ENCODE measurements at regions not wholly inside any gene's neighbourhood (a gene's known extent, or its start where the extent isn't known, plus 50 kb on each side); places are given as distances from the start of the nearest gene placed in this dataset.

- DNase-seq (ENCODE audit: low read depth, low spot score) (no peak), ATAC-seq (no peak)
- Histone ChIP-seq H3K4me3 (replicated peaks in 1 of 2; ENCODE audit: low read depth in 1 of 2, low read length in 2 of 2) (no peak overlapping the region), H3K79me2 (ENCODE audit: insufficient read depth, low read length) (no peaks in the 10 kb centered on the region), H3K4me2 (ENCODE audit: low read length) (no peak overlapping the region), H3K27me3 (ENCODE audit: insufficient read depth, low read length) (no peaks in the 10 kb centered on the region), H3K9me2 (ENCODE audit: insufficient read depth) (peaks cover 3% of the 10 kb centered on the region; the same call in 1 of the 2 replicates), H2AFZ (ENCODE audit: low read depth, low read length, poor library complexity, severe bottlenecking) (no peak overlapping the region), H3K9ac (ENCODE audit: low read length) (no peak overlapping the region), H3K9me3 (ENCODE audit: control insufficient read depth in 1 of 2, insufficient read depth in 1 of 2, low read depth in 1 of 2, low read length in 2 of 2) (no peaks in the 10 kb centered on the region), H3K4me1 (ENCODE audit: control insufficient read depth in 1 of 2, insufficient read depth in 2 of 2, low read length in 2 of 2) (no peaks in the 10 kb centered on the region), H3K27ac (ENCODE audit: low read depth, low read length) (no peak overlapping the region), H3K36me3 (ENCODE audit: control insufficient read depth in 1 of 2, insufficient read depth in 2 of 2, low read length in 2 of 2) (no peaks in the 10 kb centered on the region), H4K20me1 (ENCODE audit: insufficient read depth) (no peaks in the 10 kb centered on the region)
- BruUV-seq (replicated peaks) = no TSS peak
- TF ChIP-seq REST (IDR thresholded peaks at IDR 0.05; ENCODE audit: low read depth) (no peak), SIN3A (IDR thresholded peaks at IDR 0.05; ENCODE audit: low read depth) (no peak), FOSL1 (IDR thresholded peaks at IDR 0.05; ENCODE audit: low read depth) (no peak), ZNF274 (IDR thresholded peaks at IDR 0.05; ENCODE audit: low read depth, low read length) (no peak), JUND (IDR thresholded peaks at IDR 0.05) (no peak), EGR1 (IDR thresholded peaks at IDR 0.05; ENCODE audit: low read depth) (no peak), SRF (IDR thresholded peaks at IDR 0.05; ENCODE audit: low read depth) (no peak), YY1 (IDR thresholded peaks at IDR 0.05; ENCODE audit: extremely low read depth, insufficient replicate concordance, low read depth, low read length) (no peak)
- TF ChIP-seq, protein P1, sequence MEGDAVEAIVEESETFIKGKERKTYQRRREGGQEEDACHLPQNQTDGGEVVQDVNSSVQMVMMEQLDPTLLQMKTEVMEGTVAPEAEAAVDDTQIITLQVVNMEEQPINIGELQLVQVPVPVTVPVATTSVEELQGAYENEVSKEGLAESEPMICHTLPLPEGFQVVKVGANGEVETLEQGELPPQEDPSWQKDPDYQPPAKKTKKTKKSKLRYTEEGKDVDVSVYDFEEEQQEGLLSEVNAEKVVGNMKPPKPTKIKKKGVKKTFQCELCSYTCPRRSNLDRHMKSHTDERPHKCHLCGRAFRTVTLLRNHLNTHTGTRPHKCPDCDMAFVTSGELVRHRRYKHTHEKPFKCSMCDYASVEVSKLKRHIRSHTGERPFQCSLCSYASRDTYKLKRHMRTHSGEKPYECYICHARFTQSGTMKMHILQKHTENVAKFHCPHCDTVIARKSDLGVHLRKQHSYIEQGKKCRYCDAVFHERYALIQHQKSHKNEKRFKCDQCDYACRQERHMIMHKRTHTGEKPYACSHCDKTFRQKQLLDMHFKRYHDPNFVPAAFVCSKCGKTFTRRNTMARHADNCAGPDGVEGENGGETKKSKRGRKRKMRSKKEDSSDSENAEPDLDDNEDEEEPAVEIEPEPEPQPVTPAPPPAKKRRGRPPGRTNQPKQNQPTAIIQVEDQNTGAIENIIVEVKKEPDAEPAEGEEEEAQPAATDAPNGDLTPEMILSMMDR (IDR thresholded peaks at IDR 0.05 in 2 of 3, conservative IDR thresholded peaks at IDR 0.05 in 1 of 3; ENCODE audit: borderline replicate concordance in 1 of 3, insufficient read depth in 1 of 3, low read depth in 2 of 3, low read length in 2 of 3) = no peak
- TF ChIP-seq, protein P2, sequence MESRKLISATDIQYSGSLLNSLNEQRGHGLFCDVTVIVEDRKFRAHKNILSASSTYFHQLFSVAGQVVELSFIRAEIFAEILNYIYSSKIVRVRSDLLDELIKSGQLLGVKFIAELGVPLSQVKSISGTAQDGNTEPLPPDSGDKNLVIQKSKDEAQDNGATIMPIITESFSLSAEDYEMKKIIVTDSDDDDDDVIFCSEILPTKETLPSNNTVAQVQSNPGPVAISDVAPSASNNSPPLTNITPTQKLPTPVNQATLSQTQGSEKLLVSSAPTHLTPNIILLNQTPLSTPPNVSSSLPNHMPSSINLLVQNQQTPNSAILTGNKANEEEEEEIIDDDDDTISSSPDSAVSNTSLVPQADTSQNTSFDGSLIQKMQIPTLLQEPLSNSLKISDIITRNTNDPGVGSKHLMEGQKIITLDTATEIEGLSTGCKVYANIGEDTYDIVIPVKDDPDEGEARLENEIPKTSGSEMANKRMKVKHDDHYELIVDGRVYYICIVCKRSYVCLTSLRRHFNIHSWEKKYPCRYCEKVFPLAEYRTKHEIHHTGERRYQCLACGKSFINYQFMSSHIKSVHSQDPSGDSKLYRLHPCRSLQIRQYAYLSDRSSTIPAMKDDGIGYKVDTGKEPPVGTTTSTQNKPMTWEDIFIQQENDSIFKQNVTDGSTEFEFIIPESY (IDR thresholded peaks at IDR 0.05; ENCODE audit: extremely low read depth, insufficient replicate concordance, low read length) = no peak
- RAD21 ChIA-PET (ENCODE audit: low non-redundant PET in 1 of 2, low total read pairs in 2 of 2, uncharacterized antibody in 2 of 2, unreplicated experiment in 2 of 2) = no interaction called here
- intact Hi-C loops (cut with micrococcal nuclease) = no loop called here
- CTCF ChIA-PET = no interaction called here
- POLR2A ChIA-PET = no interaction called here
These were observed 1715.1 kb downstream of the PCDH7 start for GRCh38 chr4:32435308-32435707.

Data from HCT116 (cell line).